Activated T-helper 17 cell treated with anti-CD3 and anti-CD28 coated beads, Interleukin-2, amount 50 U/mL, for 72 hours (primary cell): ENCODE measurements at regions not wholly inside any gene's neighbourhood (a gene's known extent, or its start where the extent isn't known, plus 50 kb on each side); places are given as distances from the start of the nearest gene placed in this dataset.

Source experiments
- ATAC-seq: fragments of 150-1000 bp; cut with Tn5 transposase; replicated peaks from 2 replicates; pipeline ENCODE4 v1.10.0; 2021; ENCODE audit warnings: mild to moderate bottlenecking, moderate library complexity
- H3K27ac Mint-ChIP-seq: one replicate; pipeline ENCODE4 v1.8.0; 2022; ENCODE audit warnings: mixed read lengths
- H3K27me3 Mint-ChIP-seq: one replicate; pipeline ENCODE4 v1.8.0; 2022; ENCODE audit warnings: mixed read lengths
- H3K36me3 Mint-ChIP-seq: one replicate; pipeline ENCODE4 v1.8.0; 2022; ENCODE audit warnings: low read depth, mild to moderate bottlenecking, mixed read lengths
- H3K4me1 Mint-ChIP-seq: one replicate; pipeline ENCODE4 v1.8.0; 2022; ENCODE audit warnings: mixed read lengths
- H3K4me3 Mint-ChIP-seq: one replicate; pipeline ENCODE4 v1.8.0; 2022; ENCODE audit warnings: mild to moderate bottlenecking, mixed read lengths
- H3K9me3 Mint-ChIP-seq: one replicate; pipeline ENCODE4 v1.8.0; 2022; ENCODE audit warnings: mixed read lengths

DNA sequence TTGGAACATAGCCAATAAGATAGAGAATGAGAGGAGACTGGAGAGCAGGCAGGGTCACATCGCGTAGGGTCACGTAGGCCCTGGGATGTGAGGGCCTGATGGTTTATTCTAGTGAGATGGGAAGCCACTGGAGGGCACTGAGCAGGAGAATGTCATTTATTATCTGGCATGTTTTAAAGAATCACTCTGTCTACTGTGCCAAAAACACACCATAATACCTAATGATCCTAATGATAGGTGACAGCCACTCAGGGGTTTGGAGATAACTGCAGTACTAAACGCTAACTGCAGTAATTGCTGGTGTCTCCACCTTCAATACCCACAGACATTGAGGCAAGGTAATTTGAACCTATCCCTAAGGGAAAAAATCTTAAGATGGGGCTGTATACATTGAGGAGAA lies 185.4 kb downstream of the TTLL7 start:
- no peaks in the 10 kb centered on the region for H3K27me3 Mint-ChIP-seq
- no peaks in the 10 kb centered on the region for H3K36me3 Mint-ChIP-seq
- no peak overlapping the region for H3K4me3 Mint-ChIP-seq
- H3K9me3 Mint-ChIP-seq, result peaks cover 7% of the 10 kb centered on the region
- H3K27ac Mint-ChIP-seq, result no peak overlapping the region
- ATAC-seq, result no peak
- H3K4me1 Mint-ChIP-seq, result no peaks in the 10 kb centered on the region

- H3K27me3 Mint-ChIP-seq, result no peaks in the 10 kb centered on the region
- no peak overlapping the region for H3K4me3 Mint-ChIP-seq
- ATAC-seq, result no peak
- no peaks in the 10 kb centered on the region for H3K4me1 Mint-ChIP-seq
- no peak overlapping the region for H3K27ac Mint-ChIP-seq
- H3K9me3 Mint-ChIP-seq, result no peaks in the 10 kb centered on the region
- no peaks in the 10 kb centered on the region for H3K36me3 Mint-ChIP-seq
Observed at GRCh38 chr1:83810144-83810543, 188.8 kb downstream of the TTLL7 start.

DNA sequence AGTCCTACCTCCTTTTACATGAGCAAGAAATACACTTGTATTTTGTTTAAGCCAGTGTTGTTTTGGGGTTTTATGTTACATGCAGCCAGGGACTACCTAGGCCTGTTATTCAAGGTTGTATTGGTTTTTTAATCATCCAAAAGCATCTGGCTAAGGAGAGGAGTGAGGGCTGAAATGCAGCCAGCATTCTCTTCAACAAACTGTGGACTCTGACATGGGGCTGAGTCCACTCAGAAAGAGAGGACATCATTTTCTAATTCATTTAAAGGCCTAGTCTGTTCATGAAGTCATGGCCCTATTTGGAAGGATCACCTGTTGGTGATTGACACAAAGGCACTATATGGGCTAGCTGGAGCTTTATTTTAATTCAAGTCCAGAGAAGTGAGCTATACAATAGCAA lies 190.4 kb downstream of the TTLL7 start:
- H3K36me3 Mint-ChIP-seq, result no peaks in the 10 kb centered on the region
- H3K4me3 Mint-ChIP-seq, result no peak overlapping the region
- no peak for ATAC-seq
- no peak overlapping the region for H3K27ac Mint-ChIP-seq
- no peaks in the 10 kb centered on the region for H3K27me3 Mint-ChIP-seq
- no peaks in the 10 kb centered on the region for H3K4me1 Mint-ChIP-seq
- no peaks in the 10 kb centered on the region for H3K9me3 Mint-ChIP-seq

DNA sequence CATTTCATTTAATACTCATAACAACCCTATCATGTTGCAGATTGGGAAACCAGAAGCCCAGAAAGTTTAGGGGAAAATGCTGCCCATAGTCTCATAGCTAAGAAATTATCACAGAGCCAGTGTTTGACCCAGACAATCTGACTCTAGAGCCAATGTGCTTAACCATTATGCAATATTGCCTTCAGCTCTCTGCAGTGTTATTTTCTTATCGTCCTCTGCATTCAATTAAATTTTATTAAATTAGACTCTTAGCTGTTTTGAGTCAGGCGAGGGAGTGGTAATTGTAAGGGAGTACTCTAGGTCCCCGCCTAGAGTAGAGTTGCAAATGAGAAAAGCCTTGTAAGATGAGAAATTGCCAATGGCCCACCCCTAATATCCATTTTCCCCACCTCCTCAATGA lies 191.1 kb downstream of the TTLL7 start:
- Mint-ChIP-seq H3K4me3 (no peak overlapping the region), H3K27me3 (no peaks in the 10 kb centered on the region), H3K27ac (no peak overlapping the region), H3K4me1 (no peaks in the 10 kb centered on the region), H3K36me3 (no peaks in the 10 kb centered on the region), H3K9me3 (no peaks in the 10 kb centered on the region)
- no peak for ATAC-seq

- H3K4me1 Mint-ChIP-seq, result no peaks in the 10 kb centered on the region
- no peak overlapping the region for H3K27ac Mint-ChIP-seq
- H3K36me3 Mint-ChIP-seq, result no peaks in the 10 kb centered on the region
- no peak for ATAC-seq
- H3K27me3 Mint-ChIP-seq, result no peaks in the 10 kb centered on the region
- H3K9me3 Mint-ChIP-seq, result no peaks in the 10 kb centered on the region
- no peak overlapping the region for H3K4me3 Mint-ChIP-seq
Observed at GRCh38 chr1:83807231-83807630, 191.7 kb downstream of the TTLL7 start.

DNA sequence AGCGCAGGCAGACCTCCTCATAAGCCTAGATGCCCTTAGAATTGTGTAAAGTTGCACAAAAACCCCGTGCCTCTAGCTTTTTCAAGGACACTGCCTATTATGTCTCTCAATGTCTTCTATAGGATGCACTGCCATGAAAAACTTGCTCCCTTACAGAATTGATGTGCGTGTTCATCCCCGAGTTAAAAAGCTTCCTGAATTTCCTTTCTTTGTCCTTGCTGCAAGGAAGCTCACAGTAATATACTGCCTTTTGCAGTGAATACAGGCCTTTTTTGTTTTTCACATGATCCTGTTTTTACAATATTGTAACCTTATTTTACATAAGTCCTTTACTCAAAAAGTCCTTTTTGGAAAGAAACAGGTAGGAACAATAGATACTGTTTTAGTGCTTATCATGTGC lies 193.0 kb downstream of the TTLL7 start:
- Mint-ChIP-seq H3K9me3 (no peaks in the 10 kb centered on the region), H3K27ac (no peak overlapping the region), H3K27me3 (no peaks in the 10 kb centered on the region), H3K4me1 (no peaks in the 10 kb centered on the region), H3K4me3 (no peak overlapping the region), H3K36me3 (no peaks in the 10 kb centered on the region)
- no peak for ATAC-seq

DNA sequence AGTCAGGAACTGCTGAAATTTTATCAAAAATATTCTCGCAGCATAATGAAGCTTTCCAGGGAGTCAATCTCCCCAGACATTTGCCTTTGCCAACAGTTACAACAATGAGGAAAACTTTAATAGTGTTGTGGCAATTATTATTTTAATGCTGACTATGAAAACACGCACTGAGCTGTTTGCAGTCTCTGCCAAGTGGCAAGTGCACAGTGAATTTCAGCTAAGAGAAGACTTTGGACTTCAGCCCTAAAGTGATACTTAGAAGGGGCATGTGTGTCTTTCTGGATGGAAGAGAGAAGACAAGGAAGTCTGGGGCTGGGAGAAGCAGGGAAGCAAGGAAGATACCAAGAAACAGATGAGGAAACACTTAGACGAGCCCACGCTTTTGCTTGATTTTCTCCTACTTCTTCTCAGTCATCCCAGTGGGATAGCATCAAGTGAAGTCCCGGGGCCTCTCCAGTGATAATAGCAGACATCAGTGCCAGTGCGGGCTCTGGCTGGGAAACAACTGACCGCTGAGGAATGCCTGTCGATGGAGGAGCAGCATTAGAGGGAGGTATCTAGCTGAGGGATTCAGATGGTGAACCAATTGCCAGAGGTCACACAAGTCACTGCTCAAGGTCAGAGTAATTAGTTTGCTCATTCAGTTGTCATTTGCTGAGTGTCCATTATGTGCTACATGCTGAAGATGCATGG lies 196.3 kb downstream of the TTLL7 start:
- Mint-ChIP-seq H3K9me3 (no peaks in the 10 kb centered on the region), H3K4me1 (no peaks in the 10 kb centered on the region), H3K4me3 (no peak overlapping the region), H3K27ac (no peak overlapping the region), H3K27me3 (no peaks in the 10 kb centered on the region), H3K36me3 (no peaks in the 10 kb centered on the region)
- no peak for ATAC-seq

DNA sequence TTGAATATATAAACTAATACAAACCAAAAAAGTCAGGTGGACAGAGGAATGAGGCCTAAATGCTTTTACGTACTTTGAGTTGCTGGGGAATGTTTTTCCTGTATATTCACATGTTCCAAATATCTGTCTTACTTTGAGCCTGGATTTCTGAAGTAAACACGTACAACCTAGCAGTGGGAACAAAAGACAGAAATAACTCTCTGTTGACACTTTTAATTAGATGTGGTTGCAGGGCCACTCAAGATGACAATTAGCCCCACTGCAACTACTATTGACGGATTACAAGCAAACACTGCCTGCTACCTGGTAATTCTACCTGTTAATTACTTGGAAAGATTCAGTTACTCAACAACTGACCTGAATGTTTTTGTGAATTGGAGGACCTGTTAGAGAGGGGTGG lies 196.9 kb downstream of the TTLL7 start:
- no peak overlapping the region for H3K4me3 Mint-ChIP-seq
- H3K9me3 Mint-ChIP-seq, result no peaks in the 10 kb centered on the region
- no peaks in the 10 kb centered on the region for H3K27me3 Mint-ChIP-seq

DNA sequence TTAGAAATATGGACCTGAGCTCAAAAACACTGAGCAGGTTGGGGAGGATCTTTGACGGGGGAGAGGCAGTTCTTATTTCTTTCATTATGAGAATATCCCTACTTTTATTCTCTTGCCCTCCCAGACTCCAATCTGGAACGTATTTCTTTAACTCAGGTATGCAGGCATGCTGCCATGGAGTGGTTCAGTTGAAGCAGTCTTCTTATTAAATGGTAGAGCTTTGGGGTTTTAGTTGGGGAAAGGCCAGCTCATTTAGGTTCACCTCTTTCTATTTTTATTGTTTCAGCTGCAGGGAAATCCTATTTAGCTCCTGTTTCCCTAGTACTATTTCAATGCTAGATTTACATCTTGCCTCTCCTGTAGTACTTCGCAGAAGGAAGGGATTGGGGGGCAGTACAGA lies 198.9 kb downstream of the TTLL7 start:
- ATAC-seq, result no peak
- no peaks in the 10 kb centered on the region for H3K4me1 Mint-ChIP-seq
- H3K4me3 Mint-ChIP-seq, result no peak overlapping the region
- H3K27me3 Mint-ChIP-seq, result peaks cover 3% of the 10 kb centered on the region
- H3K27ac Mint-ChIP-seq, result no peak overlapping the region
- no peaks in the 10 kb centered on the region for H3K36me3 Mint-ChIP-seq
- no peaks in the 10 kb centered on the region for H3K9me3 Mint-ChIP-seq

More for the DNA sequence above, 196.9 kb downstream of the TTLL7 start:
- no peaks in the 10 kb centered on the region for H3K36me3 Mint-ChIP-seq
- H3K27ac Mint-ChIP-seq, result no peak overlapping the region
- H3K4me1 Mint-ChIP-seq, result no peaks in the 10 kb centered on the region
- ATAC-seq, result no peak

DNA sequence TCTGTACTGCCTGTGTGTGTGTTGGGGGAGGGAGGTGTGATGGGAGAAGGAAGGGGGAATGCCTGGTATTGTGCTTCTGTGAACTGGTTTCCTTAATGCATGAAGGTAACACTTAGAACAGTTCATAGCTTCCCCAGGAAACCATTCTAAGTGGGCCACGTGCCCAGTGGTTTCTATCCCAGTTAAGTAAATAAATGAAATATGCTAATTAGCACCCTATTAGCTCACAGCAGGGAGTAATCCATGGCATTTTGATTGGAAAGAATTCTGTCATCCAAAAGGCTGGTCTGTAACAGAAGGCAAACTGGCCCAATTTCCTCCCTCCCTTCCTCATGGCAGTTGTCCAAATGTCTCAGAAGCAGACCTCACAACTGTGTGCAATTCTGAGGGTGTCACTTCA lies 199.3 kb downstream of the TTLL7 start:
- Mint-ChIP-seq H3K9me3 (no peaks in the 10 kb centered on the region), H3K36me3 (no peaks in the 10 kb centered on the region), H3K4me3 (no peak overlapping the region), H3K27ac (no peak overlapping the region), H3K4me1 (no peaks in the 10 kb centered on the region), H3K27me3 (peaks cover 3% of the 10 kb centered on the region)
- ATAC-seq, result no peak

- ATAC-seq, result no peak
- Mint-ChIP-seq H3K27me3 (peaks cover 3% of the 10 kb centered on the region), H3K9me3 (no peaks in the 10 kb centered on the region), H3K4me3 (no peak overlapping the region), H3K36me3 (no peaks in the 10 kb centered on the region), H3K4me1 (no peaks in the 10 kb centered on the region), H3K27ac (no peak overlapping the region)
Observed at GRCh38 chr1:83798965-83799364, 200.0 kb downstream of the TTLL7 start.

GRCh38 chr1:83796409-83796808 lies 202.5 kb downstream of the TTLL7 start:
- no peak overlapping the region for H3K27ac Mint-ChIP-seq
- no peak for ATAC-seq
- H3K4me3 Mint-ChIP-seq, result no peak overlapping the region
- no peaks in the 10 kb centered on the region for H3K9me3 Mint-ChIP-seq
- H3K27me3 Mint-ChIP-seq, result peaks cover 3% of the 10 kb centered on the region
- H3K4me1 Mint-ChIP-seq, result no peaks in the 10 kb centered on the region
- H3K36me3 Mint-ChIP-seq, result no peaks in the 10 kb centered on the region

GRCh38 chr1:83794384-83794783 lies 204.5 kb downstream of the TTLL7 start:
- Mint-ChIP-seq H3K4me3 (no peak overlapping the region), H3K4me1 (no peaks in the 10 kb centered on the region), H3K27me3 (peaks cover 3% of the 10 kb centered on the region), H3K9me3 (no peaks in the 10 kb centered on the region), H3K36me3 (no peaks in the 10 kb centered on the region), H3K27ac (no peak overlapping the region)
- ATAC-seq, result no peak

DNA sequence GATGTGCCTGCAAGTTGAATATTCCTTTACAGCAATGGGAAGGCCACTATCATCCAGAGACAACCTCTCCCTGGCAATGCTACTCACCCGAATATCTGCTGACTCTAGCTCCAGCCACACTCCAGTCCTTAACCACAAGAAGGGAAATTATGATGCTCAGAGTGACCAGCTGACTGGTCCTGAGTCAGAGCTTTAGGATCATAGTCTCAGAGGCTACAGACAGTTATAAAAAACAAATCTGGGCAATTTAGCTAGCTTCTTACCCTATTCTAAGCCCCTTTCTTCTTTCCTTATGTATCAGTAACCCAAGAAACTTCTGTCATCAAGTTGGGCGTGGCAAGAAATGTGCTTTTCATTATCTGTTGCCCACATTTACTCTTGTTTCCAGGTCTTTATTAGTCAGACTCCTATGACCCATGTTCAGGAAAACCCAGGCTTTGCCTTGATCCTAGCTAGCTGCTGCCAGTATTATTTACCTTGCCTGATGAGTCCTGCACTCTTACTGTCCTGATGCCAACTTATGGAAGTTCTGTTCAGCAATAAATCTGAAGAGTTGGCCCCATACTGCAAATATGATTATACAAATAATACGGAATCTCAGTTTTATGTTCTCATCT lies 207.0 kb downstream of the TTLL7 start:
- H3K27me3 Mint-ChIP-seq, result peaks cover 3% of the 10 kb centered on the region
- H3K4me3 Mint-ChIP-seq, result no peak overlapping the region
- no peak overlapping the region for H3K27ac Mint-ChIP-seq
- no peaks in the 10 kb centered on the region for H3K9me3 Mint-ChIP-seq
- H3K4me1 Mint-ChIP-seq, result no peaks in the 10 kb centered on the region
- H3K36me3 Mint-ChIP-seq, result no peaks in the 10 kb centered on the region
- ATAC-seq, result peak; percentile 16

- Mint-ChIP-seq H3K36me3 (no peaks in the 10 kb centered on the region), H3K9me3 (no peaks in the 10 kb centered on the region), H3K27me3 (no peaks in the 10 kb centered on the region), H3K4me1 (no peaks in the 10 kb centered on the region), H3K4me3 (no peak overlapping the region), H3K27ac (no peak overlapping the region)
- ATAC-seq, result no peak
Observed at GRCh38 chr1:83790446-83790845, 208.5 kb downstream of the TTLL7 start.
